MCF 10A (cell line): ENCODE measurements at regions not wholly inside any gene's neighbourhood (a gene's known extent, or its start where the extent isn't known, plus 50 kb on each side); places are given as distances from the start of the nearest gene placed in this dataset.

Source experiments
- BruUV-seq: library from RNA; stranded (reverse); fragments of 400-500 nt; replicated peaks from 2 replicates; lab custom pipeline; 2021; lab: Mats Ljungman, UMichigan
- CTCF ChIA-PET: fragments of 300-600 bp; sonication (Branson Sonifier 250); formaldehyde crosslinking; extraction: SDS; loops from one replicate; lab custom pipeline; 2021; ENCODE audit warnings: antibody characterized with exemption, inconsistent platforms; lab: Yijun Ruan, JAX
- POLR2A ChIA-PET: fragments of 300-600, 350-650 bp; sonication (Branson Sonifier 250); formaldehyde crosslinking; extraction: SDS; loops from one replicate; lab custom pipeline; 2020; ENCODE audit warnings: antibody characterized with exemption, inconsistent platforms; lab: Yijun Ruan, JAX
- DNase-seq: peaks from one replicate; pipeline ENCODE4 v3.0.0-alpha.2; 2018; ENCODE audit not compliant: unreplicated experiment
- H3K27ac Mint-ChIP-seq: one replicate; pipeline ENCODE4 v1.8.0; 2022; ENCODE audit warnings: mild to moderate bottlenecking, low read depth, mixed read lengths; ENCODE audit not compliant: unreplicated experiment
- H3K27me3 Mint-ChIP-seq: one replicate; pipeline ENCODE4 v1.8.0; 2022; ENCODE audit warnings: mixed read lengths; ENCODE audit not compliant: insufficient read depth, unreplicated experiment
- H3K36me3 Mint-ChIP-seq: one replicate; pipeline ENCODE4 v1.8.0; 2022; ENCODE audit warnings: mild to moderate bottlenecking, moderate library complexity, mixed read lengths; ENCODE audit not compliant: insufficient read depth, unreplicated experiment
- H3K4me1 Mint-ChIP-seq: one replicate; pipeline ENCODE4 v1.8.0; 2022; ENCODE audit warnings: mixed read lengths; ENCODE audit not compliant: insufficient read depth, unreplicated experiment
- H3K4me3 Mint-ChIP-seq: one replicate; pipeline ENCODE4 v1.8.0; 2022; ENCODE audit warnings: mild to moderate bottlenecking, moderate library complexity, mixed read lengths; ENCODE audit not compliant: unreplicated experiment
- H3K9me3 Mint-ChIP-seq: one replicate; pipeline ENCODE4 v1.8.0; 2022; ENCODE audit warnings: mixed read lengths; ENCODE audit not compliant: unreplicated experiment
- CTCF ChIP-seq: fragments of 200-600 bp; IDR thresholded peaks from one replicate; pipeline ENCODE4 v1.8.0; 2022; ENCODE audit warnings: antibody characterized with exemption, mild to moderate bottlenecking; ENCODE audit not compliant: unreplicated experiment
- intact Hi-C: fragments of 100-400 bp; cut with micrococcal nuclease; formaldehyde crosslinking; loops from 2 replicates; pipeline ENCODE4 v1.14.1; 2022

DNA sequence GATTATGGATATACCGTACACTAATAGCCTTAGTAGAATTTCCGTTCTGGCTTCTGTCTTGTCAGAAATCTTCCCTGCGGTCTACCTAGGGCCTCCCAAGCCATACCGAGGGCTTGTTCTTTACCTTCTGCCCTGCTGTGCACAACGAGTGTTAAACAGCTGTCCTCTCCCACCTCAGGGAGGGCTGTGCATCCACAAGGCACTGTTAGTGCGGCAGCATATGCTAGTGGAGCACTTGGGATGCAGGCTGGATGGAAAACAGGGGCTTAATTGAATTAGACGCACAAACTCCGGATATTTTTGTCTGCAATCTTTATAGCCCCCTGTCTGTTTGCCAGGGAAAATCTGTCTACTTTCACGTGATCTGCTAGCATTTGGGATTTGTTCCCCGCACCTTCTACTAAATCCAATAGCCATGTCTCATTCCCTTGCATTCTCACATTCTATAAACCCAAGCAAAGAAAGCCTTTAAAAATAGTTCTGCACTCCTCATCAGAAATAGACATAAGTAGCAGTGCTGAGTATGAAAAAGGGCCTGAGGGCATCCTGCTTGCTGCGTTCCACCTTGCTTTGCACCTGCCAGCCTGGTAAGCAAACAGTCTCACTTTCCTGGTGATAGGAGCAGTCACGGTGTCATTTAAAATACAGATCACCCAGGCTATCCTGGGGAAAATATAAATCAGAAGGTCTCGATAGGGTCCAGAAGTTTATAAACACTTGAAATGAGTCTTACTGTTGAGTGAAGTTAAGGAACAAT, 382.6 kb downstream of the RASEF start:
- Mint-ChIP-seq H3K27me3 (no peaks in the 10 kb centered on the region), H3K27ac (no peak overlapping the region), H3K4me1 (no peaks in the 10 kb centered on the region), H3K4me3 (no peak overlapping the region), H3K36me3 (no peaks in the 10 kb centered on the region), H3K9me3 (no peaks in the 10 kb centered on the region)
- no peak for DNase-seq
- intact Hi-C loops, result no loop called here
- no peak for TF ChIP-seq CTCF
- CTCF ChIA-PET, result no interaction called here
- BruUV-seq, result no TSS peak
- POLR2A ChIA-PET, result no interaction called here

- Mint-ChIP-seq H3K27ac (no peak overlapping the region), H3K36me3 (no peaks in the 10 kb centered on the region), H3K4me3 (no peak overlapping the region), H3K4me1 (no peaks in the 10 kb centered on the region), H3K9me3 (no peaks in the 10 kb centered on the region), H3K27me3 (no peaks in the 10 kb centered on the region)
- no peak for TF ChIP-seq CTCF
- no peak for DNase-seq
- ChIA-PET CTCF (no interaction called here), POLR2A (no interaction called here)
- intact Hi-C loops, result no loop called here
- BruUV-seq, result no TSS peak
Measured at GRCh38 chr9:82681809-82682208, 381.1 kb downstream of the RASEF start.

DNA sequence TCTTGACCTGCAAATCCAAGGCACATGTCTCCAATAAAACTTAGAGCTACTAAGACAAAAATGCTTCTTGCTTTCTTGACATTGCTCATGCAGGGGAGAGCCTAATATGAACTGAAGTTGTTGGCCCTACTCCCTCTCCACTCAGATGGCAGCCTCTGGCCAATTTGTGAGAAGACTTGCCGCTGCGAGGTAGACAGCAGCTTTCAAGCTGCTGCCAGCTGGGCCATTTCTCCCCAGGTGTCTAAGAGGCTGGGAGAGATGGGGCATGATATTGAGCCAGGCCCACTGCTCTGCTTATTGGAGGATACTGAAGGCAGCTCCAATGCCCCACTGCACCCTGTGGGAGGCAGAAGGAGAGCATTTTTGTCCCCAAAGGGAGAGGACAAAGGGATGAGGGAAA, 380.5 kb downstream of the RASEF start:
- POLR2A ChIA-PET, result no interaction called here
- BruUV-seq, result no TSS peak
- CTCF ChIA-PET, result no interaction called here

GRCh38 chr9:82695704-82696103, 367.2 kb downstream of the RASEF start:
- H3K27ac Mint-ChIP-seq, result no peak overlapping the region
- no peak for DNase-seq
- H3K4me3 Mint-ChIP-seq, result no peak overlapping the region
- ChIA-PET POLR2A (interaction anchor here (0.6 kb wide), 1 partner anchor 787 kb away, joined by 3 read pairs; no protein-coding TSS in a partner anchor), CTCF (interaction anchor here (0.6 to 0.7 kb wide), 2 partner anchors 26 to 473 kb away, joined by 3 read pairs; no protein-coding TSS in a partner anchor)
- H3K27me3 Mint-ChIP-seq, result no peaks in the 10 kb centered on the region
- intact Hi-C loops, result no loop called here
- H3K36me3 Mint-ChIP-seq, result no peaks in the 10 kb centered on the region
- H3K9me3 Mint-ChIP-seq, result no peaks in the 10 kb centered on the region
- no peak for TF ChIP-seq CTCF
- H3K4me1 Mint-ChIP-seq, result no peaks in the 10 kb centered on the region
- BruUV-seq, result no TSS peak

More for the DNA sequence above, 380.5 kb downstream of the RASEF start:
- Mint-ChIP-seq H3K9me3 (no peaks in the 10 kb centered on the region), H3K27ac (no peak overlapping the region), H3K27me3 (no peaks in the 10 kb centered on the region), H3K4me1 (no peaks in the 10 kb centered on the region), H3K4me3 (no peak overlapping the region), H3K36me3 (no peaks in the 10 kb centered on the region)
- no peak for TF ChIP-seq CTCF
- intact Hi-C loops, result no loop called here
- no peak for DNase-seq
